LNCaP clone FGC (cell line): ENCODE measurements at regions not wholly inside any gene's neighbourhood (a gene's known extent, or its start where the extent isn't known, plus 50 kb on each side); places are given as distances from the start of the nearest gene placed in this dataset.
A peak's percentile ranks its signal among the peaks of the same experiment; 100 is the strongest.

Experiments used
- DNase-seq: peaks from one replicate; pipeline ENCODE4 v3.0.0-alpha.2; 2011; ENCODE audit warnings: low read depth
- H3K4me3 ChIP-seq: 2 replicates; pipeline ENCODE4 v1.5.1; 2011; ENCODE audit warnings: mild to moderate bottlenecking, low read depth, low read length, control low read depth
- TF ChIP-seq, protein P1 (sequence below): IDR thresholded peaks from 2 replicates; pipeline ENCODE4 v1.5.1; 2012; ENCODE audit warnings: mild to moderate bottlenecking; ENCODE audit not compliant: control insufficient read depth, insufficient read depth; ENCODE audit errors: extremely low read depth

DNA sequence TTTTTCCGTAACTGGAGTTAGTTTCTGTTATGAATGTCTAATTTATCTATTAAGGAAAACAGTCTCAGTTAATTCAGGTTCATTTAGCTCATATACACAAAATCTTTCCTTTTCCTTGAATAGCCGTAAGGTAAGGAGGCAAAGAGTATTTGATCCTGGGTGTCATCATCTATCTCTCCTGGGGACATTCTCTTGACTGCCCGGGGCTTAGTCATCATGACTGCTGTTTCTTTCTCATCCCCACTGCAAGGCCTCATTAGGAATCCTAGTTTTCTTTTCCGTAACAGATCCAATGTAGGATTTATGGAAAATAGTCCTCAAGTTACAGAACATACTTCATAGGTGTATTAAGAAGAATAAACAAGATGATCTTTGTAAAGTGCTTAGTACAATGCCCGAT is 134.9 kb upstream of the CHD1 start:
- TF ChIP-seq, protein P1, sequence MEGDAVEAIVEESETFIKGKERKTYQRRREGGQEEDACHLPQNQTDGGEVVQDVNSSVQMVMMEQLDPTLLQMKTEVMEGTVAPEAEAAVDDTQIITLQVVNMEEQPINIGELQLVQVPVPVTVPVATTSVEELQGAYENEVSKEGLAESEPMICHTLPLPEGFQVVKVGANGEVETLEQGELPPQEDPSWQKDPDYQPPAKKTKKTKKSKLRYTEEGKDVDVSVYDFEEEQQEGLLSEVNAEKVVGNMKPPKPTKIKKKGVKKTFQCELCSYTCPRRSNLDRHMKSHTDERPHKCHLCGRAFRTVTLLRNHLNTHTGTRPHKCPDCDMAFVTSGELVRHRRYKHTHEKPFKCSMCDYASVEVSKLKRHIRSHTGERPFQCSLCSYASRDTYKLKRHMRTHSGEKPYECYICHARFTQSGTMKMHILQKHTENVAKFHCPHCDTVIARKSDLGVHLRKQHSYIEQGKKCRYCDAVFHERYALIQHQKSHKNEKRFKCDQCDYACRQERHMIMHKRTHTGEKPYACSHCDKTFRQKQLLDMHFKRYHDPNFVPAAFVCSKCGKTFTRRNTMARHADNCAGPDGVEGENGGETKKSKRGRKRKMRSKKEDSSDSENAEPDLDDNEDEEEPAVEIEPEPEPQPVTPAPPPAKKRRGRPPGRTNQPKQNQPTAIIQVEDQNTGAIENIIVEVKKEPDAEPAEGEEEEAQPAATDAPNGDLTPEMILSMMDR, result no peak
- no peak for DNase-seq
- H3K4me3 ChIP-seq, result no peak overlapping the region

DNA sequence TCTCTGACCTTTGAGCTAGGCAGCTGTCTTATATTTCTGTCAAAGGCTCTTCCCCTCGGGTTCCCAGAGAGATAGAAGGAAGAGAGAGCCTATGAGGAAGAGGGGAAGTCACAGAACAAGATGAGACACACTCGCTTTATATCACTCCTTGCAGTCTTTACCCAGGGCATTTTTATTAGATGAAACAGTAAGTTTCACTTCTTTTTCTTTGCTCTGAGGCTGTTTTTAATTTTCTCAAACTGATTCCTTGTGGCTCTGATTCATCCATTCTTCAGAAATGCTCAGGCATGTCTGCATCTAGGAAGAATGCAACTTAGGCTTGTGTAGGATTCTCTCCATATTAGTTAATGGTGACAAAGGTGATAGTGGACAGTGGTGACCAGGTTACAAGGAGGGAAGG is 132.9 kb upstream of the CHD1 start:
- TF ChIP-seq, protein P1, result no peak
- no peak overlapping the region for H3K4me3 ChIP-seq
- DNase-seq, result no peak

DNA sequence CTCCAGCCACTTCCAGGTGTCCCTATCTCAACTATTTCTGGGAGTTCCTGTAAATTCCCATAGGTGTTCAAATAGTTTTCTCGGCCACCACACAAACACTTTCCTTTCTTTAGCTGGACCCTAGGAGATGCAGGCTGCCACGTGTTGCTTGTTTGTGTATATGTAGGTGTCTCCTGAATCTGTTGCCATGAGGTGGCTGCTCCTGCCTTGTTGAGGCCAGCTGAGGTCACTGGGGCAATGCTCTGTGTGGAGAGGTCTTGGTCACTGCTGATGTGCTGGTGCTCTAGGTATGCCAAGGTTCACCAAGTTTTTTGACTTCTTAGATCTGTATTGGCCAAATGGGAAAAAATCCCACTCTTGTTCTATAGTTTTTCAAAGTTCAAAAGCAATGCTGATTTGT is 132.5 kb upstream of the CHD1 start:
- DNase-seq, result no peak
- H3K4me3 ChIP-seq, result no peak overlapping the region
- TF ChIP-seq, protein P1, result no peak

DNA sequence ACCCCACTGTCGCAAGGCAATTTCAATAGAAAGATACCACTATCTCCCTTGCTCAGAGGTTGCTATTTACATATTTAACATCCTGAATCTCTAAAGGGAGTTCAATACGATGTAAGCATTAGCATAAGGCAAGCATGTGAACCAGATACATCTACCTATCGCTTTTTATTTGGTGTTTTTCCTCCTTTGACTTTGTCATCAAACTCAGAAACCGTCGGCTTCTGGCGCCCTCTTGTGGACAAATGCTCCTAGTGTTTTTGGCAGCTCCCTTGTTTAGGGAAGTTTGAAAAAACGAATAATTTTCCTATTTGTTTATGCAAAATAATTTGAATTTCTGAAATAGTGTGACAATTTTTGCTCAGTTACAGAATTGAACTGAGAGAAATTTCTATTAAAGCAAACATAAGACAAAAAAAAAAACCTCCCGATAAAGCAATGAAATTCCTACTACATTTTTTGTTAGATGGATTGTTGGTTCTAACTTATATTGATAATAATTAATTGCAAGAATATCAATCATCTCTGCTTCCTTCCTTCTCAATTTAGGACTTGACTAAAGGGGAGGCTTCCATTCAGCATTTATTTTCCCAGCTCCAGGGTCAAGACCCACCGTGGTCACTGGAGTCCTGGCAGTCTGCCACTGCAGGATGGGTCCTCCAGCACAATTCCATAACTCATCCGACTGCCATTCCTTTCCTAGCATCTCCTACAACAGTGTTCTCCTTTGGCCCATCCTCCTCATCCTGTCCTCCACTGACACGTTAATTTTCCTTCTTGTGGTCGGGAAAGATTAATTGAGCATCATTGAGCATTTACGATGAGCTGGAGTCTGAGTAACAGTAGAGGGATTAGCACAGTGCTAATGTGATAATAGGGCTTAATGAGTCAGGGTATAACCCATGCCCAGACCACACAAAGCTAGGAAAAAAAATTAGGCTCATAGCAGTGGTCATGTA is 131.8 kb upstream of the CHD1 start:
- DNase-seq, result peak; percentile 34
- no peak overlapping the region for H3K4me3 ChIP-seq
- TF ChIP-seq, protein P1, result peak; percentile 78

DNA sequence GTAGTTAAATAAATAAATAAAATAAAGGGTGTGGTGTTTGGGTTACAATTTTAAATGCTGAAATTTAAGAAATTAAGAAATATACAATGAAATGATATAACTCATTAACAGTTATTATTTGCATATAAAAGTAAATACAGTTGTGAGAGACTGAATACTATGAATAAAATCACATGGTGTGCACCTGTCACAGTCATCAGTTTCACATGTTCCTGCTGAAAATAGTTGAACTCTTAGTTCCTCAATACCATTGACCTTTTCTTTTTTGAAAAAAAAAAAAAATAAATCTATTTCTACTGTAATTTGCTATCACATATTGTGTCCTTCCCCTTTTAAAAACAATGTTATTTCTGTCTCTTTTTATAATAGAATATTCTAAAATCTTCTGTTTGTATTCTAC is 130.9 kb upstream of the CHD1 start:
- H3K4me3 ChIP-seq, result no peak overlapping the region
- no peak for DNase-seq
- TF ChIP-seq, protein P1, result no peak

DNA sequence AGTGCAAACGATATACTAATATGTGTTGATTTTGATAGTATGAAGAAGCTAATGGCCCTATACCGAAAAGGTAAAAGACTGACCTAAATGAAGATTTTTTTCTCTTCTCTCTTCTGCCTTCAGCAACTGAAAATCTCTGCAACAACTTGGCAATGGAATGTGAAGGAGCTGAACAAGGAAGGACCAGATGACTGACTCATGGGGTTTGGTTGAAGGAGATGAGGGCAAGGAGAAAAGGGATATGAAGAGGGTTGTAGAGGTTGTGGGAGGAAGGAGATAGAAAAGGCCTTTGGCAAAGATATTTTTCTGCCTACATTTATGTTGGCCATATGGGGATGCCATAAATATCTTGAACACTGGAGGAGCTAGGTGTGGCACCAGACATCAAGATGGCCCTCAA is 129.7 kb upstream of the CHD1 start:
- DNase-seq, result no peak

More for the DNA sequence above, 129.7 kb upstream of the CHD1 start:
- H3K4me3 ChIP-seq, result no peak overlapping the region
- TF ChIP-seq, protein P1, result no peak
